SK-N-SH (cell line): ENCODE measurements at regions not wholly inside any gene's neighbourhood (a gene's known extent, or its start where the extent isn't known, plus 50 kb on each side); places are given as distances from the start of the nearest gene placed in this dataset.

ENCODE experiments used
- CTCF ChIA-PET: fragments of 300-600, 350-600 bp; formaldehyde crosslinking; extraction: SDS; loops from one replicate; lab custom pipeline; 2021; lab: Yijun Ruan, JAX
- POLR2A ChIA-PET: fragments of 350-600 bp; sonication (Branson Sonifier 250); formaldehyde crosslinking; extraction: SDS; loops from one replicate; lab custom pipeline; 2020; ENCODE audit warnings: antibody characterized with exemption, inconsistent platforms; lab: Yijun Ruan, JAX
- DNase-seq: peaks from one replicate; pipeline ENCODE4 v3.0.0; 2012
- H2AFZ ChIP-seq: fragments of 200-600 bp; sonication (generic); 2 replicates; pipeline ENCODE4 v1.8.1; 2016; ENCODE audit warnings: antibody characterized with exemption, mild to moderate bottlenecking, low read depth
- H3F3A ChIP-seq: fragments of 200-600 bp; sonication (generic); replicated peaks from 2 replicates; pipeline ENCODE3; 2016; ENCODE audit warnings: antibody characterized with exemption, mild to moderate bottlenecking; ENCODE audit not compliant: insufficient read depth
- H3K27ac ChIP-seq, 2 experiments: fragments of 200-500 bp in 1 of 2; fragments of 200-600 bp in 1 of 2; sonication (Bioruptor generic) in 1 of 2; sonication (generic), shearing (Covaris generic) in 1 of 2; 2 replicates each; pipeline versions ENCODE4 v1.5.1 to v1.6.1; 2014 to 2016; ENCODE audit warnings: low read depth in 2 of 2, inconsistent platforms in 1 of 2, low read length in 1 of 2, mild to moderate bottlenecking in 1 of 2, mixed read lengths in 1 of 2
- H3K27me3 ChIP-seq: fragments of 200-600 bp; sonication (generic), shearing (Covaris generic); 2 replicates; pipeline ENCODE4 v1.6.1; 2016; ENCODE audit warnings: mixed run types; ENCODE audit not compliant: insufficient read depth
- H3K36me3 ChIP-seq, 2 experiments: fragments of 200-500 bp in 1 of 2; fragments of 200-600 bp in 1 of 2; sonication (Bioruptor generic) in 1 of 2; sonication (generic) in 1 of 2; replicated peaks in 1 of 2; 2 replicates each; pipeline versions ENCODE3 to v1.5.1; 2014 to 2016; ENCODE audit warnings: low read length in 1 of 2, mild to moderate bottlenecking in 1 of 2; ENCODE audit not compliant: insufficient read depth in 2 of 2, control insufficient read depth in 1 of 2
- H3K4me1 ChIP-seq, 2 experiments: fragments of 200-500 bp in 1 of 2; fragments of 200-600 bp in 1 of 2; sonication (Bioruptor generic) in 1 of 2; sonication (generic), shearing (Covaris generic) in 1 of 2; 2 replicates each; pipeline versions ENCODE4 v1.5.1 to v1.6.1; 2014 to 2016; ENCODE audit warnings: low read depth in 1 of 2, low read length in 1 of 2, mixed run types in 1 of 2; ENCODE audit not compliant: insufficient read depth in 2 of 2, control insufficient read depth in 1 of 2
- H3K4me2 ChIP-seq: fragments of 200-600 bp; sonication (generic), shearing (Covaris generic); 2 replicates; pipeline ENCODE4 v1.6.1; 2017; ENCODE audit warnings: mixed run types
- H3K4me3 ChIP-seq, 2 experiments: fragments of 200-500 bp in 1 of 2; fragments of 200-600 bp in 1 of 2; sonication (Bioruptor generic) in 1 of 2; sonication (generic), shearing (Covaris generic) in 1 of 2; 2 replicates each; pipeline versions ENCODE4 v1.5.1 to v1.8.1; 2014 to 2016; ENCODE audit warnings: low read depth in 2 of 2, inconsistent platforms in 1 of 2, low read length in 1 of 2, mild to moderate bottlenecking in 1 of 2, mixed read lengths in 1 of 2, moderate library complexity in 1 of 2
- H3K79me2 ChIP-seq: fragments of 200-600 bp; sonication (generic); 2 replicates; pipeline ENCODE4 v1.8.1; 2017; ENCODE audit warnings: mild to moderate bottlenecking; ENCODE audit not compliant: insufficient read depth
- H3K9ac ChIP-seq: fragments of 200-600 bp; sonication (generic); 2 replicates; pipeline ENCODE4 v1.6.1; 2017; ENCODE audit warnings: mixed run types
- H3K9me2 ChIP-seq: fragments of 200-600 bp; sonication (generic); 2 replicates; pipeline ENCODE4 v1.6.1; 2017; ENCODE audit warnings: mixed run types
- H3K9me3 ChIP-seq: fragments of 200-600 bp; sonication (generic); 2 replicates; pipeline ENCODE4 v1.6.1; 2017; ENCODE audit warnings: mixed run types, mild to moderate bottlenecking, moderate library complexity
- H4K20me1 ChIP-seq: fragments of 200-600 bp; sonication (generic); 2 replicates; pipeline ENCODE4 v1.6.1; 2017; ENCODE audit warnings: mild to moderate bottlenecking, mixed run types; ENCODE audit not compliant: insufficient read depth
- CHD2 ChIP-seq: fragments of 150-350 bp; IDR thresholded peaks from 2 replicates; pipeline ENCODE4 v1.6.1; 2018; ENCODE audit warnings: low read length; ENCODE audit not compliant: partially characterized antibody
- ELF1 ChIP-seq: IDR thresholded peaks from 2 replicates; pipeline ENCODE4 v1.4.0; 2012
- EZH2phosphoT487 ChIP-seq: fragments of 200-600 bp; sonication (generic); IDR thresholded peaks from 2 replicates; pipeline ENCODE4 v1.6.1; 2017; ENCODE audit warnings: low read depth, mixed run types, mild to moderate bottlenecking, antibody characterized with exemption, moderate library complexity, borderline replicate concordance
- FOXJ3 ChIP-seq: sonication (generic); formaldehyde crosslinking; IDR thresholded peaks from 2 replicates; pipeline ENCODE4 v1.5.1; 2020; ENCODE audit warnings: mild to moderate bottlenecking, missing genetic modification reagents
- FOXM1 ChIP-seq: IDR thresholded peaks from 2 replicates; pipeline ENCODE4 v1.4.0; 2012; ENCODE audit warnings: low read depth, mild to moderate bottlenecking
- JUND ChIP-seq: IDR thresholded peaks from 2 replicates; pipeline ENCODE4 v1.4.0; 2012
- NFIC ChIP-seq: IDR thresholded peaks from 2 replicates; pipeline ENCODE4 v1.4.0; 2012; ENCODE audit warnings: borderline replicate concordance
- RCOR1 ChIP-seq: fragments of 150-350 bp; IDR thresholded peaks from 2 replicates; pipeline ENCODE4 v1.6.1; 2017; ENCODE audit warnings: antibody characterized with exemption, low read length
- RFX5 ChIP-seq: IDR thresholded peaks from 2 replicates; pipeline ENCODE4 v1.6.1; 2012; ENCODE audit warnings: mild to moderate bottlenecking, improper control_type of control experiment, low read length
- RXRA ChIP-seq: IDR thresholded peaks from 2 replicates; pipeline ENCODE4 v1.4.0; 2012; ENCODE audit warnings: low read depth, mild to moderate bottlenecking, borderline replicate concordance
- SIN3A ChIP-seq: IDR thresholded peaks from 2 replicates; pipeline ENCODE4 v1.6.1; 2012; ENCODE audit warnings: low read depth, mild to moderate bottlenecking, low read length, moderate library complexity, borderline replicate concordance
- TAF1 ChIP-seq: IDR thresholded peaks from 2 replicates; pipeline ENCODE4 v1.6.1; 2012; ENCODE audit warnings: low read depth, mild to moderate bottlenecking, low read length, moderate library complexity, borderline replicate concordance
- YY1 ChIP-seq: IDR thresholded peaks from 2 replicates; pipeline ENCODE4 v1.4.0; 2012; ENCODE audit warnings: low read depth, mild to moderate bottlenecking
- WGBS: methylation state at CpG from one replicate; pipeline ENCODE4 v1.1.6; 2017; ENCODE audit warnings: low lambda C conversion rate; 5-methylcytosine and 5-hydroxymethylcytosine counted together
- TF ChIP-seq, protein P1 (sequence below): IDR thresholded peaks from 2 replicates; pipeline ENCODE4 v1.4.0; 2012; ENCODE audit warnings: low read depth, borderline replicate concordance
- TF ChIP-seq, protein P2 (sequence below): fragments of 200-600 bp; sonication (generic); IDR thresholded peaks from 2 replicates; pipeline ENCODE4 v1.6.1; 2017; ENCODE audit warnings: antibody characterized with exemption, mild to moderate bottlenecking, moderate library complexity
- TF ChIP-seq, protein P3 (sequence below): IDR thresholded peaks from 2 replicates; pipeline ENCODE4 v1.6.1; 2012; ENCODE audit warnings: mild to moderate bottlenecking, low read depth, low read length, moderate library complexity
- TF ChIP-seq, protein P4 (sequence below): fragments of 150-350 bp; IDR thresholded peaks from 2 replicates; pipeline ENCODE4 v1.6.1; 2016; ENCODE audit warnings: mild to moderate bottlenecking, low read depth, low read length

DNA sequence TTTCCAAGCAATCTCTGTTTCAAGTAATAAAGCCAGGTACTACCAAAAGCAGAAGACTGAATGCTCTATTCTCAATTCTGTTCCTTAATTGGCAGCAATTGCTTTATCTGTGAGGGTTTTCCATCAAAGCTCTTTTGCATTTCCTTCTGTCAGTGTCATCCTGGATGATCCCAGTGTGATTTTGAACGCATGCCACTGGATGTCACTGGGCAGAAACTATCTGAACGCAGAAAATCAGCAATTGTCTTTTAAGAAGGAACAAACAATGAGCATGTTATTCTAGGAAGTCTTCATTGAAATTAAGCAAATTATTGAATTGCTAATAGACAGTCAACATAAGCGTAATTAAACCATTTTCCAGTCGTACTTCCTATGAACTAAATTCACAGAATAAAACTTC, 259.0 kb upstream of the REG3G start (continued):
- TF ChIP-seq, protein P1, sequence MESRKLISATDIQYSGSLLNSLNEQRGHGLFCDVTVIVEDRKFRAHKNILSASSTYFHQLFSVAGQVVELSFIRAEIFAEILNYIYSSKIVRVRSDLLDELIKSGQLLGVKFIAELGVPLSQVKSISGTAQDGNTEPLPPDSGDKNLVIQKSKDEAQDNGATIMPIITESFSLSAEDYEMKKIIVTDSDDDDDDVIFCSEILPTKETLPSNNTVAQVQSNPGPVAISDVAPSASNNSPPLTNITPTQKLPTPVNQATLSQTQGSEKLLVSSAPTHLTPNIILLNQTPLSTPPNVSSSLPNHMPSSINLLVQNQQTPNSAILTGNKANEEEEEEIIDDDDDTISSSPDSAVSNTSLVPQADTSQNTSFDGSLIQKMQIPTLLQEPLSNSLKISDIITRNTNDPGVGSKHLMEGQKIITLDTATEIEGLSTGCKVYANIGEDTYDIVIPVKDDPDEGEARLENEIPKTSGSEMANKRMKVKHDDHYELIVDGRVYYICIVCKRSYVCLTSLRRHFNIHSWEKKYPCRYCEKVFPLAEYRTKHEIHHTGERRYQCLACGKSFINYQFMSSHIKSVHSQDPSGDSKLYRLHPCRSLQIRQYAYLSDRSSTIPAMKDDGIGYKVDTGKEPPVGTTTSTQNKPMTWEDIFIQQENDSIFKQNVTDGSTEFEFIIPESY, result no peak
- TF ChIP-seq FOXM1, result no peak

DNA sequence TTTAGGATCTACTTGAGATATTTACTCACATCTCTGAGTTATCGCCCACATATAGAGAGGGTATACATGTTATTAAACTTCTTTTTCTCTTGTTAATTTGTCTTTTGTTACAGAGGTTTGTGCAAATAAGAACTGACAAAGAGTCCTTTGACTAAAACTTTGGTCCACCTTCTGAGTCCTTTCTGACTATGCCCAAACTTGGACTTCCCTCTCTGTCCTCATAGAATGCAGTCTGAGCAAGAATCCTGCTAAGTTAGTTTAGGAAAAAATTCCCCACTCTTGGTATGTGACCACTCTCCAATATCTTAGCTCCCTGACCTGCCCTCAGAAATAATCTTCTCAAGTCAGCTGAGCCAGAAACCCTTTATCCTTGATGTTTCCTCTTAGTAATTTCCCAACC, 257.5 kb upstream of the REG3G start:
- TF ChIP-seq YY1 (no peak), EZH2phosphoT487 (no peak), JUND (no peak), RCOR1 (no peak), NFIC (no peak), RXRA (no peak), ELF1 (no peak), FOXJ3 (CRISPR knock-in tag) (no peak), SIN3A (no peak), RFX5 (no peak), CHD2 (no peak), TAF1 (no peak)
- TF ChIP-seq, protein P2, sequence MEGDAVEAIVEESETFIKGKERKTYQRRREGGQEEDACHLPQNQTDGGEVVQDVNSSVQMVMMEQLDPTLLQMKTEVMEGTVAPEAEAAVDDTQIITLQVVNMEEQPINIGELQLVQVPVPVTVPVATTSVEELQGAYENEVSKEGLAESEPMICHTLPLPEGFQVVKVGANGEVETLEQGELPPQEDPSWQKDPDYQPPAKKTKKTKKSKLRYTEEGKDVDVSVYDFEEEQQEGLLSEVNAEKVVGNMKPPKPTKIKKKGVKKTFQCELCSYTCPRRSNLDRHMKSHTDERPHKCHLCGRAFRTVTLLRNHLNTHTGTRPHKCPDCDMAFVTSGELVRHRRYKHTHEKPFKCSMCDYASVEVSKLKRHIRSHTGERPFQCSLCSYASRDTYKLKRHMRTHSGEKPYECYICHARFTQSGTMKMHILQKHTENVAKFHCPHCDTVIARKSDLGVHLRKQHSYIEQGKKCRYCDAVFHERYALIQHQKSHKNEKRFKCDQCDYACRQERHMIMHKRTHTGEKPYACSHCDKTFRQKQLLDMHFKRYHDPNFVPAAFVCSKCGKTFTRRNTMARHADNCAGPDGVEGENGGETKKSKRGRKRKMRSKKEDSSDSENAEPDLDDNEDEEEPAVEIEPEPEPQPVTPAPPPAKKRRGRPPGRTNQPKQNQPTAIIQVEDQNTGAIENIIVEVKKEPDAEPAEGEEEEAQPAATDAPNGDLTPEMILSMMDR, result no peak
- TF ChIP-seq, protein P3, sequence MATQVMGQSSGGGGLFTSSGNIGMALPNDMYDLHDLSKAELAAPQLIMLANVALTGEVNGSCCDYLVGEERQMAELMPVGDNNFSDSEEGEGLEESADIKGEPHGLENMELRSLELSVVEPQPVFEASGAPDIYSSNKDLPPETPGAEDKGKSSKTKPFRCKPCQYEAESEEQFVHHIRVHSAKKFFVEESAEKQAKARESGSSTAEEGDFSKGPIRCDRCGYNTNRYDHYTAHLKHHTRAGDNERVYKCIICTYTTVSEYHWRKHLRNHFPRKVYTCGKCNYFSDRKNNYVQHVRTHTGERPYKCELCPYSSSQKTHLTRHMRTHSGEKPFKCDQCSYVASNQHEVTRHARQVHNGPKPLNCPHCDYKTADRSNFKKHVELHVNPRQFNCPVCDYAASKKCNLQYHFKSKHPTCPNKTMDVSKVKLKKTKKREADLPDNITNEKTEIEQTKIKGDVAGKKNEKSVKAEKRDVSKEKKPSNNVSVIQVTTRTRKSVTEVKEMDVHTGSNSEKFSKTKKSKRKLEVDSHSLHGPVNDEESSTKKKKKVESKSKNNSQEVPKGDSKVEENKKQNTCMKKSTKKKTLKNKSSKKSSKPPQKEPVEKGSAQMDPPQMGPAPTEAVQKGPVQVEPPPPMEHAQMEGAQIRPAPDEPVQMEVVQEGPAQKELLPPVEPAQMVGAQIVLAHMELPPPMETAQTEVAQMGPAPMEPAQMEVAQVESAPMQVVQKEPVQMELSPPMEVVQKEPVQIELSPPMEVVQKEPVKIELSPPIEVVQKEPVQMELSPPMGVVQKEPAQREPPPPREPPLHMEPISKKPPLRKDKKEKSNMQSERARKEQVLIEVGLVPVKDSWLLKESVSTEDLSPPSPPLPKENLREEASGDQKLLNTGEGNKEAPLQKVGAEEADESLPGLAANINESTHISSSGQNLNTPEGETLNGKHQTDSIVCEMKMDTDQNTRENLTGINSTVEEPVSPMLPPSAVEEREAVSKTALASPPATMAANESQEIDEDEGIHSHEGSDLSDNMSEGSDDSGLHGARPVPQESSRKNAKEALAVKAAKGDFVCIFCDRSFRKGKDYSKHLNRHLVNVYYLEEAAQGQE, result no peak
- TF ChIP-seq, protein P4, sequence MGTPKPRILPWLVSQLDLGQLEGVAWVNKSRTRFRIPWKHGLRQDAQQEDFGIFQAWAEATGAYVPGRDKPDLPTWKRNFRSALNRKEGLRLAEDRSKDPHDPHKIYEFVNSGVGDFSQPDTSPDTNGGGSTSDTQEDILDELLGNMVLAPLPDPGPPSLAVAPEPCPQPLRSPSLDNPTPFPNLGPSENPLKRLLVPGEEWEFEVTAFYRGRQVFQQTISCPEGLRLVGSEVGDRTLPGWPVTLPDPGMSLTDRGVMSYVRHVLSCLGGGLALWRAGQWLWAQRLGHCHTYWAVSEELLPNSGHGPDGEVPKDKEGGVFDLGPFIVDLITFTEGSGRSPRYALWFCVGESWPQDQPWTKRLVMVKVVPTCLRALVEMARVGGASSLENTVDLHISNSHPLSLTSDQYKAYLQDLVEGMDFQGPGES, result no peak
- TF ChIP-seq, all 33 proteins: peak for 0
- Histone ChIP-seq H3K27me3 (no peaks in the 10 kb centered on the region), H3K79me2 (no peaks in the 10 kb centered on the region), H3K36me3 (no peaks in the 10 kb centered on the region), H3F3A (no peaks in the 10 kb centered on the region), H3K9me3 (no peaks in the 10 kb centered on the region), H3K4me1 (no peaks in the 10 kb centered on the region), H3K9ac (no peak overlapping the region), H3K4me2 (no peak overlapping the region), H3K27ac (no peak overlapping the region), H2AFZ (no peak overlapping the region), H3K4me3 (no peak overlapping the region), H4K20me1 (no peaks in the 10 kb centered on the region), H3K9me2 (no peaks in the 10 kb centered on the region)
- DNase-seq, result no peak
- 35% methylated on average over 1 of the region's 1 CpG for WGBS
- CTCF ChIA-PET, result no interaction called here
- POLR2A ChIA-PET, result no interaction called here
